ENCODE measurements at regions not wholly inside any gene's neighbourhood (a gene's known extent, or its start where the extent isn't known, plus 50 kb on each side); places are given as distances from the start of the nearest gene placed in this dataset.

- Histone ChIP-seq H4K8ac (ENCODE audit: low read length) (peak overlapping the region; percentile 99), H2BK15ac (ENCODE audit: low read depth, poor library complexity, severe bottlenecking) (peak overlapping the region; percentile 99), H3K27ac (ENCODE audit: low read length, poor library complexity, severe bottlenecking) (peak overlapping the region; percentile 97), H3K14ac (ENCODE audit: low read length in 2 of 2) (peak overlapping the region in 1 of 2 experiments; percentile 72), H3K18ac (ENCODE audit: low read depth in 1 of 2, low read length in 2 of 2) (peak overlapping the region; percentile 92 to 99), H3K9me3 (ENCODE audit: control insufficient read depth, low read length) (no peaks in the 10 kb centered on the region), H3K4me1 (ENCODE audit: control insufficient read depth, insufficient read depth, low read depth, low read length) (peaks cover 40% of the 10 kb centered on the region), H3K36me3 (ENCODE audit: control insufficient read depth in 1 of 2, insufficient read depth in 2 of 2, low read depth in 1 of 2, low read length in 2 of 2) (no peaks in the 10 kb centered on the region), H3K27me3 (ENCODE audit: control insufficient read depth in 1 of 2, insufficient read depth in 1 of 2, low read length in 2 of 2) (no peaks in the 10 kb centered on the region), H3K79me1 (replicated peaks; ENCODE audit: low read length, poor library complexity, severe bottlenecking) (no peaks in the 10 kb centered on the region), H3K4me2 (ENCODE audit: low read length, poor library complexity, severe bottlenecking) (peak overlapping the region; percentile 73), H3K9ac (ENCODE audit: low read length) (peak overlapping the region; percentile 100), H2AFZ (ENCODE audit: low read depth, low read length) (no peak overlapping the region), H2BK12ac (ENCODE audit: low read length in 2 of 2) (peak overlapping the region; percentile 78 to 95), H2BK5ac (ENCODE audit: low read depth, low read length, poor library complexity, severe bottlenecking) (peak overlapping the region; percentile 98), H3K4ac (ENCODE audit: low read depth in 1 of 2, low read length in 2 of 2) (peak overlapping the region; percentile 99), H2AK5ac (ENCODE audit: low read length, severe bottlenecking) (peak overlapping the region; percentile 96), H4K91ac (ENCODE audit: low read length) (peak overlapping the region; percentile 100), H2BK120ac (ENCODE audit: low read depth, low read length) (peak overlapping the region; percentile 99), H3K23ac (ENCODE audit: low read length in 2 of 2) (peak overlapping the region; percentile 20 to 91), H3K4me3 (ENCODE audit: insufficient read depth in 1 of 2, low read depth in 1 of 2, low read length in 2 of 2) (peak overlapping the region in 1 of 2 experiments; percentile 71)
- WGBS = under 1% methylated on average over 38 of the region's 51 CpGs
- peak; percentile 99 for DNase-seq
These were observed 160.3 kb downstream of the C9orf50 start for GRCh38 chr9:129460323-129461261.

- Histone ChIP-seq H2BK15ac (ENCODE audit: low read depth, poor library complexity, severe bottlenecking) (peak overlapping the region; percentile 100), H3K27me3 (ENCODE audit: control insufficient read depth in 1 of 2, insufficient read depth in 1 of 2, low read length in 2 of 2) (no peaks in the 10 kb centered on the region), H3K9ac (ENCODE audit: low read length) (peak overlapping the region; percentile 61), H3K18ac (ENCODE audit: low read depth in 1 of 2, low read length in 2 of 2) (peak overlapping the region; percentile 96 to 98), H2BK12ac (ENCODE audit: low read length in 2 of 2) (peak overlapping the region; percentile 99), H2BK120ac (ENCODE audit: low read depth, low read length) (peak overlapping the region; percentile 98), H3K4me1 (ENCODE audit: control insufficient read depth, insufficient read depth, low read depth, low read length) (peaks cover 35% of the 10 kb centered on the region), H3K14ac (ENCODE audit: low read length in 2 of 2) (peak overlapping the region in 1 of 2 experiments; percentile 87), H3K4me2 (ENCODE audit: low read length, poor library complexity, severe bottlenecking) (peak overlapping the region; percentile 43), H3K4me3 (ENCODE audit: insufficient read depth in 1 of 2, low read depth in 1 of 2, low read length in 2 of 2) (no peak overlapping the region), H3K79me1 (replicated peaks; ENCODE audit: low read length, poor library complexity, severe bottlenecking) (no peaks in the 10 kb centered on the region), H3K4ac (ENCODE audit: low read depth in 1 of 2, low read length in 2 of 2) (peak overlapping the region; percentile 96 to 99), H4K91ac (ENCODE audit: low read length) (peak overlapping the region; percentile 96), H2BK5ac (ENCODE audit: low read depth, low read length, poor library complexity, severe bottlenecking) (peak overlapping the region; percentile 82), H2AFZ (ENCODE audit: low read depth, low read length) (no peak overlapping the region), H3K27ac (ENCODE audit: low read length, poor library complexity, severe bottlenecking) (peak overlapping the region; percentile 42), H3K23ac (ENCODE audit: low read length in 2 of 2) (peak overlapping the region in 1 of 2 experiments; percentile 67), H4K8ac (ENCODE audit: low read length) (peak overlapping the region; percentile 94), H3K9me3 (ENCODE audit: control insufficient read depth, low read length) (no peaks in the 10 kb centered on the region), H2AK5ac (ENCODE audit: low read length, severe bottlenecking) (peak overlapping the region; percentile 94), H3K36me3 (ENCODE audit: control insufficient read depth in 1 of 2, insufficient read depth in 2 of 2, low read depth in 1 of 2, low read length in 2 of 2) (no peaks in the 10 kb centered on the region)
- DNase-seq = no peak
- WGBS = 33% methylated on average over 24 of the region's 29 CpGs
These were observed 161.2 kb downstream of the C9orf50 start for GRCh38 chr9:129459547-129460322.

GRCh38 chr9:129458663-129459546 lies 162.0 kb downstream of the C9orf50 start:
- Histone ChIP-seq H2BK5ac (ENCODE audit: low read depth, low read length, poor library complexity, severe bottlenecking) (peak overlapping the region; percentile 82), H2BK15ac (ENCODE audit: low read depth, poor library complexity, severe bottlenecking) (peak overlapping the region; percentile 100), H3K23ac (ENCODE audit: low read length in 2 of 2) (no peak overlapping the region), H2AFZ (ENCODE audit: low read depth, low read length) (no peak overlapping the region), H3K9ac (ENCODE audit: low read length) (peak overlapping the region; percentile 61), H3K4me3 (ENCODE audit: insufficient read depth in 1 of 2, low read depth in 1 of 2, low read length in 2 of 2) (no peak overlapping the region), H3K36me3 (ENCODE audit: control insufficient read depth in 1 of 2, insufficient read depth in 2 of 2, low read depth in 1 of 2, low read length in 2 of 2) (no peaks in the 10 kb centered on the region), H3K4me1 (ENCODE audit: control insufficient read depth, insufficient read depth, low read depth, low read length) (peaks cover 35% of the 10 kb centered on the region), H4K91ac (ENCODE audit: low read length) (peak overlapping the region; percentile 96), H3K18ac (ENCODE audit: low read depth in 1 of 2, low read length in 2 of 2) (peak overlapping the region; percentile 96 to 98), H3K79me1 (replicated peaks; ENCODE audit: low read length, poor library complexity, severe bottlenecking) (no peaks in the 10 kb centered on the region), H2BK120ac (ENCODE audit: low read depth, low read length) (peak overlapping the region; percentile 98), H3K27me3 (ENCODE audit: control insufficient read depth in 1 of 2, insufficient read depth in 1 of 2, low read length in 2 of 2) (no peaks in the 10 kb centered on the region), H2AK5ac (ENCODE audit: low read length, severe bottlenecking) (peak overlapping the region; percentile 94), H3K4me2 (ENCODE audit: low read length, poor library complexity, severe bottlenecking) (peak overlapping the region; percentile 43), H4K8ac (ENCODE audit: low read length) (peak overlapping the region; percentile 94), H3K14ac (ENCODE audit: low read length in 2 of 2) (peak overlapping the region in 1 of 2 experiments; percentile 87), H3K4ac (ENCODE audit: low read depth in 1 of 2, low read length in 2 of 2) (peak overlapping the region; percentile 96 to 99), H3K9me3 (ENCODE audit: control insufficient read depth, low read length) (no peaks in the 10 kb centered on the region), H3K27ac (ENCODE audit: low read length, poor library complexity, severe bottlenecking) (peak overlapping the region; percentile 66), H2BK12ac (ENCODE audit: low read length in 2 of 2) (peak overlapping the region; percentile 99)
- no peak for DNase-seq
- WGBS = 44% methylated on average over 21 of the region's 29 CpGs

All from mesenchymal stem cell (in vitro differentiated cells and primary cell).